Common myeloid progenitor, CD34-positive (primary cell): ENCODE measurements at regions not wholly inside any gene's neighbourhood (a gene's known extent, or its start where the extent isn't known, plus 50 kb on each side); places are given as distances from the start of the nearest gene placed in this dataset.

ENCODE experiments used
- CTCF ChIA-PET: fragments of 350-600 bp; sonication (Branson Sonifier 250); formaldehyde crosslinking; loops from one replicate; lab custom pipeline; 2021; ENCODE audit warnings: antibody characterized with exemption; lab: Charles Lee
- POLR2A ChIA-PET: fragments of 350-600 bp; sonication (Branson Sonifier 250); formaldehyde crosslinking; loops from one replicate; lab custom pipeline; 2021; ENCODE audit warnings: antibody characterized with exemption; lab: Charles Lee
- DNase-seq, 3 donors: peaks; one replicate each; pipeline versions ENCODE4 v3.0.0 to v3.0.0-alpha.2; 2013
- H3K27ac ChIP-seq, 2 experiments: 1 replicate in 1 of 2; 2 replicates in 1 of 2; pipeline ENCODE4 v1.7.0; 2013; ENCODE audit warnings: inconsistent platforms in 2 of 2, low read length in 2 of 2, mild to moderate bottlenecking in 2 of 2, low read depth in 1 of 2, moderate library complexity in 1 of 2; ENCODE audit not compliant: severe bottlenecking in 2 of 2, insufficient read depth in 1 of 2, poor library complexity in 1 of 2
- H3K27me3 ChIP-seq, 5 experiments: replicated peaks in 2 of 5; 1 replicate in 3 of 5; 2 replicates in 2 of 5; pipeline versions ENCODE4 v1.6.1 to v1.7.0; 2013; ENCODE audit warnings: low read length in 4 of 5, mild to moderate bottlenecking in 2 of 5, moderate library complexity in 2 of 5, inconsistent platforms in 1 of 5; ENCODE audit not compliant: insufficient read depth in 5 of 5, control insufficient read depth in 4 of 5
- H3K36me3 ChIP-seq, 4 experiments: 1 replicate in 2 of 4; 2 replicates in 2 of 4; pipeline versions ENCODE4 v1.6.1 to v1.7.0; 2013; ENCODE audit warnings: low read length in 3 of 4, control low read depth in 1 of 4, mild to moderate bottlenecking in 1 of 4; ENCODE audit not compliant: control insufficient read depth in 4 of 4, insufficient read depth in 4 of 4
- H3K4me1 ChIP-seq, 4 experiments: 1 replicate in 3 of 4; 2 replicates in 1 of 4; pipeline versions ENCODE4 v1.6.1 to v1.7.1; 2013; ENCODE audit warnings: low read length in 3 of 4, mild to moderate bottlenecking in 3 of 4, control low read depth in 1 of 4, inconsistent platforms in 1 of 4, moderate library complexity in 1 of 4; ENCODE audit not compliant: control insufficient read depth in 4 of 4, insufficient read depth in 4 of 4; ENCODE audit errors: control extremely low read depth in 1 of 4
- H3K4me3 ChIP-seq, 7 experiments: 1 replicate in 4 of 7; 2 replicates in 3 of 7; pipeline versions ENCODE4 v1.5.1 to v1.7.0; 2013; ENCODE audit warnings: mild to moderate bottlenecking in 7 of 7, low read length in 6 of 7, moderate library complexity in 6 of 7, inconsistent platforms in 2 of 7, low read depth in 2 of 7, control low read depth in 1 of 7; ENCODE audit not compliant: insufficient read depth in 4 of 7, control insufficient read depth in 1 of 7; ENCODE audit errors: extremely low read depth in 1 of 7
- H3K9me3 ChIP-seq, 5 experiments: 1 replicate in 4 of 5; 2 replicates in 1 of 5; pipeline versions ENCODE4 v1.6.1 to v1.7.1; 2013; ENCODE audit warnings: low read length in 4 of 5, mild to moderate bottlenecking in 2 of 5, inconsistent platforms in 1 of 5, low read depth in 1 of 5, moderate library complexity in 1 of 5; ENCODE audit not compliant: control insufficient read depth in 4 of 5, insufficient read depth in 2 of 5; ENCODE audit errors: control extremely low read depth in 1 of 5
- WGBS: methylation state at CpG from one replicate; pipeline ENCODE4 v1.1.5; 2013; ENCODE audit not compliant: insufficient coverage; 5-methylcytosine and 5-hydroxymethylcytosine counted together

GRCh38 chr11:79623375-79623774 lies 182.5 kb upstream of the TENM4 start:
- POLR2A ChIA-PET = no interaction called here
- no peaks in the 10 kb centered on the region for H3K27me3 ChIP-seq
- no peak for DNase-seq
- CTCF ChIA-PET = no interaction called here
- H3K4me3 ChIP-seq = no peak overlapping the region
- H3K36me3 ChIP-seq = no peaks in the 10 kb centered on the region
- no peaks in the 10 kb centered on the region for H3K4me1 ChIP-seq
- 100% methylated on average over 2 of the region's 2 CpGs for WGBS
- H3K27ac ChIP-seq = no peak overlapping the region
- peaks cover 0 to 2% (median 0%) of the 10 kb centered on the region in 5 experiments for H3K9me3 ChIP-seq

GRCh38 chr11:79617561-79617960 lies 176.7 kb upstream of the TENM4 start:
- H3K27me3 ChIP-seq = no peaks in the 10 kb centered on the region
- ChIA-PET CTCF (no interaction called here), POLR2A (no interaction called here)
- no peaks in the 10 kb centered on the region for H3K4me1 ChIP-seq
- no peaks in the 10 kb centered on the region for H3K9me3 ChIP-seq
- no peak for DNase-seq
- 100% methylated on average over 1 of the region's 3 CpGs for WGBS
- H3K4me3 ChIP-seq = no peak overlapping the region
- H3K36me3 ChIP-seq = no peaks in the 10 kb centered on the region
- H3K27ac ChIP-seq = no peak overlapping the region

GRCh38 chr11:79616392-79616851 lies 175.6 kb upstream of the TENM4 start:
- Histone ChIP-seq H3K36me3 (no peaks in the 10 kb centered on the region), H3K4me1 (no peaks in the 10 kb centered on the region), H3K27me3 (no peaks in the 10 kb centered on the region), H3K9me3 (no peaks in the 10 kb centered on the region), H3K4me3 (no peak overlapping the region), H3K27ac (no peak overlapping the region)
- ChIA-PET CTCF (no interaction called here), POLR2A (no interaction called here)
- WGBS = no CpG with 5 or more reads among the region's 3 CpGs
- DNase-seq = no peak

GRCh38 chr11:79615425-79615824 lies 174.6 kb upstream of the TENM4 start:
- CTCF ChIA-PET = no interaction called here
- H3K36me3 ChIP-seq = no peaks in the 10 kb centered on the region
- H3K27ac ChIP-seq = no peak overlapping the region
- no peaks in the 10 kb centered on the region for H3K4me1 ChIP-seq
- H3K9me3 ChIP-seq = no peaks in the 10 kb centered on the region
- H3K4me3 ChIP-seq = no peak overlapping the region
- WGBS = 100% methylated on average over 2 of the region's 5 CpGs
- POLR2A ChIA-PET = no interaction called here
- no peaks in the 10 kb centered on the region for H3K27me3 ChIP-seq
- DNase-seq = no peak

- no peak overlapping the region for H3K27ac ChIP-seq
- DNase-seq = no peak
- H3K27me3 ChIP-seq = no peaks in the 10 kb centered on the region
- 83% methylated on average over 4 of the region's 7 CpGs for WGBS
- POLR2A ChIA-PET = no interaction called here
- H3K36me3 ChIP-seq = no peaks in the 10 kb centered on the region
- no peaks in the 10 kb centered on the region for H3K9me3 ChIP-seq
- CTCF ChIA-PET = no interaction called here
- no peak overlapping the region for H3K4me3 ChIP-seq
- H3K4me1 ChIP-seq = no peaks in the 10 kb centered on the region
Measured at GRCh38 chr11:79610678-79611077, 169.8 kb upstream of the TENM4 start.

GRCh38 chr11:79610139-79610538 lies 169.3 kb upstream of the TENM4 start:
- no peaks in the 10 kb centered on the region for H3K4me1 ChIP-seq
- DNase-seq = no peak

GRCh38 chr11:79609511-79609910 lies 168.7 kb upstream of the TENM4 start:
- WGBS = 89% methylated on average over 1 of the region's 2 CpGs
- Histone ChIP-seq H3K4me1 (no peaks in the 10 kb centered on the region), H3K36me3 (no peaks in the 10 kb centered on the region), H3K27ac (no peak overlapping the region), H3K9me3 (no peaks in the 10 kb centered on the region), H3K4me3 (no peak overlapping the region), H3K27me3 (no peaks in the 10 kb centered on the region)
- CTCF ChIA-PET = no interaction called here
- POLR2A ChIA-PET = no interaction called here
- no peak for DNase-seq

More at GRCh38 chr11:79610139-79610538, 169.3 kb upstream of the TENM4 start:
- no peaks in the 10 kb centered on the region for H3K36me3 ChIP-seq
- H3K27me3 ChIP-seq = no peaks in the 10 kb centered on the region
- no peak overlapping the region for H3K27ac ChIP-seq
- H3K9me3 ChIP-seq = no peaks in the 10 kb centered on the region
- ChIA-PET CTCF (no interaction called here), POLR2A (no interaction called here)
- no CpG with 5 or more reads among the region's 1 CpG for WGBS
- H3K4me3 ChIP-seq = no peak overlapping the region
